ENCODE measurements at regions not wholly inside any gene's neighbourhood (a gene's known extent, or its start where the extent isn't known, plus 50 kb on each side); places are given as distances from the start of the nearest gene placed in this dataset.

- TF ChIP-seq CTCF (IDR thresholded peaks at IDR 0.05): no peak
- no peak for TF ChIP-seq ZFX (IDR thresholded peaks at IDR 0.05; ENCODE audit: borderline replicate concordance)
- no peak overlapping the region for H3K27ac ChIP-seq
Observed at GRCh38 chr2:4424153-4424552, 720.8 kb downstream of the DCDC2C start.

- TF ChIP-seq CTCF (IDR thresholded peaks at IDR 0.05) (no peak), ZFX (IDR thresholded peaks at IDR 0.05; ENCODE audit: borderline replicate concordance) (no peak)
- no peak overlapping the region for H3K27ac ChIP-seq
Observed at GRCh38 chr2:4427083-4427482, 723.7 kb downstream of the DCDC2C start.

- H3K27ac ChIP-seq: no peak overlapping the region
- no peak for TF ChIP-seq CTCF (IDR thresholded peaks at IDR 0.05)
- TF ChIP-seq ZFX (IDR thresholded peaks at IDR 0.05; ENCODE audit: borderline replicate concordance): no peak
Observed at GRCh38 chr2:4445821-4446220, 742.4 kb downstream of the DCDC2C start.

GRCh38 chr2:4454907-4455306 lies 751.5 kb downstream of the DCDC2C start:
- H3K27ac ChIP-seq: no peak overlapping the region
- TF ChIP-seq ZFX (IDR thresholded peaks at IDR 0.05; ENCODE audit: borderline replicate concordance) (no peak), CTCF (IDR thresholded peaks at IDR 0.05) (no peak)

- no peak overlapping the region for H3K27ac ChIP-seq
- TF ChIP-seq CTCF (IDR thresholded peaks at IDR 0.05): no peak
- no peak for TF ChIP-seq ZFX (IDR thresholded peaks at IDR 0.05; ENCODE audit: borderline replicate concordance)
Observed at GRCh38 chr2:4455486-4456155, 752.2 kb downstream of the DCDC2C start.

GRCh38 chr2:4464634-4465266 lies 761.4 kb downstream of the DCDC2C start:
- no peak overlapping the region for H3K27ac ChIP-seq
- TF ChIP-seq CTCF (IDR thresholded peaks at IDR 0.05) (no peak), ZFX (IDR thresholded peaks at IDR 0.05; ENCODE audit: borderline replicate concordance) (no peak)

GRCh38 chr2:4465671-4466070 lies 762.3 kb downstream of the DCDC2C start:
- H3K27ac ChIP-seq: no peak overlapping the region
- TF ChIP-seq ZFX (IDR thresholded peaks at IDR 0.05; ENCODE audit: borderline replicate concordance): no peak
- TF ChIP-seq CTCF (IDR thresholded peaks at IDR 0.05): no peak
